NOMO-1 treated with dmso at 0.1 percent for 144 hours (cell line): ENCODE measurements at regions not wholly inside any gene's neighbourhood (a gene's known extent, or its start where the extent isn't known, plus 50 kb on each side); places are given as distances from the start of the nearest gene placed in this dataset.

Source experiments
- DNase-seq: peaks from one replicate; lab custom pipeline; 2025; ENCODE audit not compliant: unreplicated experiment; lab: John Stamatoyannopoulos, UW

- no peak for DNase-seq
Observed at GRCh38 chr6:113383701-113384100, 473.4 kb upstream of the MARCKS start.

DNA sequence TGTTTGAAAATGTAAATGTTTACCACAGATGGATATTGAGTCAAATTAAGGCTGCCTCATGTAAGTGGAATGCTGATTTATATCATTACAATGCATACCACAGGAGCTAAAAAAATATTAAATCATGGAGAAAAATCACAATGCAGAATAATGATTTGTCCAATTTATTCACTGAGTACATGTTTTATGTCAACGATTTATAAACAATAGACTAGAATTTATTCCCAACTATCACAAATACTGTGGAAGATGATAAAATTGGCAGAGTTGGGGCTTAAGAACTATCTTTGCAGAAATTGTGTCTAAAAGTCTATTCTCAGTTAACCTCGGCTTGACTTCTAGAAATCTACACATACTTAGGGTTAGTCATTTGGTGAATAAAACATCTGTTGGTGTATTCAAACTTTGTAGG is 472.1 kb upstream of the MARCKS start:
- no peak for DNase-seq

- no peak for DNase-seq
Observed at GRCh38 chr6:113388996-113389395, 468.1 kb upstream of the MARCKS start.

GRCh38 chr6:113392551-113393055 is 464.5 kb upstream of the MARCKS start:
- no peak for DNase-seq

- no peak for DNase-seq
Observed at GRCh38 chr6:113394216-113394615, 462.9 kb upstream of the MARCKS start.

DNA sequence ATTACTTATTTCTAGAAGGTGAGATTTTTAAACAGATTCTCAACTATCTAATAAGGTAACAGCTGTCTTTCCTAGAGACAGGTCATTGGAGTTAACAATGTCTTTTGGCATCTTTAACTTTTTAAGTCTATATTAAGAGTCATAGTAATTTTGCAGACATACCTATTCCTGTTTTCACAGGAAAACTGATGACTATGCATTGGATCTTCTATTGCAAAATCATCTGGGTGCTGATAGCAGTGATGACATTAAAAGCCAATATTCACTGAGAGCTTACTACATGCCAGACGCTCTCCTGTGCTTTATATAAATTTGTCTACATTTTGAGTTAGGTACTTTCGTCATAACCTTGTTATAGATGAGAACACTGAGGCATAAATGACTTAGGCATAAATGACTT is 462.4 kb upstream of the MARCKS start:
- no peak for DNase-seq

DNA sequence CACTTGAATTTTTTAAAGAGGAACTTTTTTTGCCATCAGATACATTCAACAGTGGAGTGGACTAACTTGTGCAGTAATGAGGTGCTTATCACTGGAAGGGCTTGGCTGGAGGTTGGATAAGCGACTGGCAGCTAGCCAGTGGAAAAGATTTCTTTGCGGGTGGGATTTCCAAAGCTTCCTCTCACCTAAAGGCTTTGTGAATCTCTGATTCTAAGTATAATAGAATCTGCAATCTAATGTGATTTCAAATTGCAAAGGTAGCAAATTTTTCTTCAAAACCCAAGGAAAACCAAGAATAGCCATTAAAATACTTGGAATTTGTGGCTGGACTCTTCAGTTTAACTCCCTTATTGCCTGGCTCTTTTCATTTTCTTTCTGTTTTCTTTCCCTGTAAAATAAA is 460.4 kb upstream of the MARCKS start:
- DNase-seq: no peak

GRCh38 chr6:113397236-113397635 is 459.9 kb upstream of the MARCKS start:
- DNase-seq: no peak

- DNase-seq: no peak
Observed at GRCh38 chr6:113401231-113401630, 455.9 kb upstream of the MARCKS start.

DNA sequence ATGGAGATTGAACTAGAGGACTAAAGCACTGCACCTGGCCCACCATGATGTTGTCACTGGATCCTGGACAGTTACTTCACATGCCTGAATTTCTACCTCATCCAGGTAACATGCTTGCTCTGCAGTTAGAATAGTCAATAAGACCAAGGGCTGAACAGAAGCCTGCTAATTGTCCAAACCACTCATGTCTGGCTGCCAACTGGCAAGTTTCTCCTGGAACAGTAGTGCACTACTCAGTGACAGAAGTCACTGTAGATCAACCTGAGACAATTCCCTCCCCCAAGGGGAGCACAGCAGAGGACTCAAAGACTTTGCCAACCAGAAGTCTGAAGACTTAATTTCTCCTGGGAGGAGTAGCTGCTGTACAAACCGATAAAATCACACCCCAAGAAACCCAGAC is 454.6 kb upstream of the MARCKS start:
- no peak for DNase-seq

GRCh38 chr6:113403966-113404595 is 453.1 kb upstream of the MARCKS start:
- DNase-seq: no peak

DNA sequence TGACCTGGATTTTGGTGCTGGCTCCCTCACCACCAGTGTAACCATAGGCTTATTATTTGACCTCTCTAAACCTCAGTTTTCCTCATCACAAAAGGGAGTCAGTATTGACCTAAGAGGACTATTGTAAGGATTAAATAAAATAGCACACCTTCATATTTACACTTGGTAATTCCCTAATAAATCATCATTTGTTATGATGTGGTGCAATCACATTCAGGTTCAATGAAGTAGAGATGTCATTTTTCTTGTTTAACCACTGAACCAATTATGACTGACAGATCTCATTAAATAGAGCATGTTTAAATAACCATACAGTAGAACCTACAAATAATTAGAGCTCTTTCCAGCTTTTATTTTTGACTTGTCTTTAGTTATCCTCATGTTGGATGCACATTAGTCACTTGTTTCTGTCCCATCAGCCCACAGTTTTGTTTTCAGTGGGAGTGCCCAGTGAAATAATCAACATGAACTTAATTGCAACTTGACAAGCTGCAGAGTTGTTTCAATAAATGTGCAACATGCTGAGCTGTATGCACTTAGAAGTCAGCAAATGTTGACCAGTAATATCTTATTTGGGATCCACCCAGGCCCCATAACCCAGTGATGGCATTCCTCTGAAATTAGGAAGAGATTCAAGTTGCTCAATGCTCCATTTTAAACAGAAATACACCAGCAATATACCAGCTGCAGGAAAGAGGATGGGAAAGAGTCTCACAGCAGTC is 451.7 kb upstream of the MARCKS start:
- no peak for DNase-seq

- DNase-seq: no peak
Observed at GRCh38 chr6:113406048-113406695, 451.0 kb upstream of the MARCKS start.

DNA sequence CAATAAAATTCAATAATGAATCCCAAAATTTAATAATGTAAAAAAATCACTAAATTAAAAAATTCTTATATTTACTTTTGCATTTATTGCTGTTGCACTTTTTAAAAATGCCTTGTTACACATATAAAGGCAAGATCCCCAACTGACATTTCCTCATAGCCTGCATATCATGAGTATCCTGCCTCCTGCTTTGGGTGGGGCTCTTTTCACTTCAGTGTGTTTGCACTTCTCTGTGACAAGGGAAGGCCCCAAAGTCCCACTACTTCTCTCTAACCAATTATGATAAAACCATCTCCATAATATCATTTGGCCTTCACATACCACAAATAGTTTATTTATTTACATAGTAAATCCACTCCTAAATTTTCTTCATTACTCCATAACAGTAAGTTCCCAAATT is 446.1 kb upstream of the MARCKS start:
- DNase-seq: peak; percentile 62

DNA sequence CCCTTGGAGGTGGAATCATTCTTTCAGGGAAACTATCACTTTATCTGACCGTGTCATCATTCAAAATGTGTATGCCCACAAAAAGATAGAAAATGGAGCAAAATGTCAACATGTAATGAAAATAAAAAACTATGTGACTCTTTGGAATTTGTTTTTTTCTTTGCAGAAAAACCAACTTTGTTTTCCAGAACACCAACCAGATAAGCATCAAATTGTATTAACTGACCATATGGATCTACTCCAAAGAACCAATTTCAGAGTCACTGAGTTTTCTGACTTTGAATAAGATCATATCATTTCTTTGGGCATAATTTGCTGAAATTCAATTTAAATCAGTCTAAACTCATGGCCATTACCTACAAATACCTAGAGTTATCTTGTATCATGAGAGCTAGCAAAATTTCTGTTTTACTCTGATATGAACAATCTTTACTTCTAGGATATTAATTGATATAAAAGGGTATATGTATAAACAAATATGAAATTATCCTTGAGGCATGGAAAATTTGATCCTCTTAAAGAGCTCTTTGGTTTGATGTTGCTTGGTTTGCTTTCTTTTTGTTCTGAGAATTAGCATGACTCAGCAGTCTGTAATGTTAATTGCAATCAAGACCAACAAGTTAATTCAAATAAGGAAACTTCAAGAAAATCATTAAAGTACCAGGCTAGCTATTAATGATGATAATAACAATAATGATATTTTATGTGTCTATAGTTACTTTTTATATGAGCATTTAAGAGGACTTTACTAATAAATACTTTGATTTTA is 444.4 kb upstream of the MARCKS start:
- no peak for DNase-seq

DNA sequence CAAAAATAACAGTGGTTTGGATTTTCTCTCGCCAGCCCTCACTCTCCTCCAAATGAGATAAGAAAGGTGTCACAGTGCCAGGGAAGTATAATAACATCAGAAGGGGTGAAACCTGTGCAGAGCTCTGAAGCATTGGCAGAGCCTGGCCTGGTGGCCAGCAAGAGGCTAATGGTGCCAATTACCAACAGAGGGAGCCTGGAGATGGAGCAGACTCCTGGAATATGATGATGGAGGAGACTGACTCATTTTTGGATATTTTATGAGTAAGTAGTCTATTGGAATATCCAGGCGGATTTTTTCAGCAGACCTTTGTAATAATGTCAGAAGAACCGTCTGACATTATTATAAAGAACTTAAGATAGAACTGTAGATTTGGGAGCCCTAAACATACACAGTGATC is 442.6 kb upstream of the MARCKS start:
- no peak for DNase-seq

DNA sequence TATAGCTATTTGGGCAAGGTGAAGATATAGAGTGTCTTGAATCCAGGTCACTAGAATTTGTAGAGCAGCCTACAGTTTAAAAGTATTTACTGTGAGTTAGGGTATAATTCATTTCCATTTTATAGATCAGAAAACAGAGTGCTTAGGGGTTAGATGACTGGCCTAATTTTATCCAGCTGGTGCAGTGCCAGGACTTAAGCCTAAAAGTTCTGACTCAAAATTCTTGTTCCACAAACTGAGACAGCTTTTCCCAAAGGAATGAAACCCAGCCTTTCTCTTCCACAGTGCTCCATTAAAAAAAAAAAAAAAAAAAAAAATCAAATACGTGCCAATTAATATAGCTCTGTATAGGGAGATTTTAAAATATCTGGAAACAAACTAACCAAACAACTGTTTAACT is 441.0 kb upstream of the MARCKS start:
- DNase-seq: no peak

DNA sequence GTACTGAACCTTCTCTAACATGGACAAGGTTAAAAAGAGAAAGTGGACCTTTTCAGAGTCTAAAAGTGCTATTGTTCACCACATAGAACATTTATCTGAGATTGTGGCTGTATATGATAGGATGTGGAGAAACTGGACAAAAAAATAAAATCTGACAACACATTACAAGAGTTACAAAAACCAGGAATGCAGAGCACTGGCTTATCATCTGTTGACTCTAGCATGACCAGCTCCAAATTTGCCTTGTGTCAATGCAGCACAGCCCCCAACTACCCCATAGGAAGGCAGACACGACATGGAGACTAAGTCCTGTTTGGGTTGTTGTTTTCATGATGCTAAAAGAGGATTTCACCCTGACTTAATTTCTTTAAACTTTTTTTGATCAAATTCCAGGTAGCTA is 436.9 kb upstream of the MARCKS start:
- no peak for DNase-seq

DNA sequence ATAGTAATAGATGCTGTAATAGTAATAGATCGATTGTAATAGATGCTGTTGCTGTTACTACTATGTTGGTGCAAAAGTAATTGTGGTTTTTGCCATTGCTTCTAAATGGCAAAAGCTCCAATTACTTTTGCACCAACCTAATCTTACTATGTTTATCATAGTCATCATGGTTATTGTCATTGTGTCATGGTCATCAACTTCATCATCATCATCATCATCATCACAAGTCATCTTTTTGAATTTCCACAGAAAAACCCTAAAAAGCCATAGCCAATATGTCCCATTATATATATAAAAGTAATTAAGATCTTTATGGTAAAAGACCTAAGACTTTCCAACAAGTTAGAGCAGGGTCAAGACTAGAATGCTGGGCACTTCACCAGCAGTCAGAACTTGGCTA is 435.1 kb upstream of the MARCKS start:
- DNase-seq: no peak

DNA sequence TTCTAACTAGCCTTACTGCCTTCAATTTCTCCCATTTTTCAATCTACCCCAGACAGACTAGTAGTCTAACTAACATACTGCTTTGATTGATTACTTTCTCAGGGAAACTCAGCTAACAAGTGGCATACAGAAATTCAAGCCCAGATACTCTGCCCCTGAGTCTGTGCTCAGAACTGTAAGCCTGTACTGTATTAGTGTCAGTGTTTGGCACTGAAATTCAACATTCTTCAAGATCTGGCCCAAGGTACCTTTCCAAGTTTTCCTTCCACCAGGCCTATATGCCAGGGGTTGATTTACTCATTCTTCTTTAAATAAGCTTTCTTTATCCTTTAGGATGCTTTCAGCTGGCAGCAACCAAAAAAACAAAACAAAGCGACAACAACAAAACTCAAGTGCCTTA is 433.2 kb upstream of the MARCKS start:
- DNase-seq: no peak

DNA sequence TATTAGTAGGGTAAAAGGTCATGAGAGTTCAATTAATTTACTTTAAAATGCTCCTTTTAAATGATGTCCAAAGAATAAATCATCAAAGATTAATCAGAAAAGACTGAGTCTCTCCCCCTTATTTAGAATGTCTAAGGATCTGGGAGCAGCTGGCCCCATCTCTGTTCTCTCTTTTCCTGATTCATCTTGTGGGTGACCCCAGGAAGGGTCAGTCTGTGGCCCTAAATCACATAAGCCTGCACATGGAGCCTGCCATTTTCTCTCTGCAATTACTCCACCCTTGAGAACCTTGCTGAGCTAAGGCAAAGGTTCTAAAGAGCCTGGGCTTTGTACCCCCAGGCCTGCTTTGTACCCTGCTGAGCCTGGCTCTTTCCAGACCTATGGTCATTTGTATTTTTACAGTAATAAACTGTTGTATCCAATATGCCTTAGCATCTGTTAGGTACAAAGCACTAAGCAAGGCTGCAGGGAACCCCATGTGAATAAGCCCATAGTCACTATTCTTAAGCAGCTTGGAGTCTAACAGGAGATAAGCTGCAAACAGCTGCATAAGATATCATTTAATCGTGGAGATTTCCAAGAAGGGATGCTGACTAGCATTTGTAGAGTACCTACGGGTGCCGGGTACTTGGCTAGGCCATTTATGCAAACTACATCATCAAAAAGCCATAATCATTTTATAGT is 431.0 kb upstream of the MARCKS start:
- DNase-seq: no peak
